HUES48 (cell line): ENCODE measurements at regions not wholly inside any gene's neighbourhood (a gene's known extent, or its start where the extent isn't known, plus 50 kb on each side); places are given as distances from the start of the nearest gene placed in this dataset.

Source experiments
- H3K27ac ChIP-seq: one replicate; pipeline ENCODE4 v1.7.0; 2013; ENCODE audit warnings: low read depth, low read length, inconsistent platforms
- H3K27me3 ChIP-seq: 2 replicates; pipeline ENCODE4 v1.6.1; 2013; ENCODE audit warnings: mild to moderate bottlenecking, low read length; ENCODE audit not compliant: control insufficient read depth, insufficient read depth
- H3K36me3 ChIP-seq: 2 replicates; pipeline ENCODE4 v1.6.1; 2013; ENCODE audit warnings: low read length; ENCODE audit not compliant: control insufficient read depth, insufficient read depth
- H3K4me1 ChIP-seq: 2 replicates; pipeline ENCODE4 v1.6.1; 2013; ENCODE audit warnings: mild to moderate bottlenecking, low read length; ENCODE audit not compliant: control insufficient read depth, insufficient read depth
- H3K4me3 ChIP-seq: 2 replicates; pipeline ENCODE4 v1.5.1; 2013; ENCODE audit warnings: mild to moderate bottlenecking, low read depth, low read length
- H3K9ac ChIP-seq: 2 replicates; pipeline ENCODE4 v1.6.1; 2013; ENCODE audit warnings: mild to moderate bottlenecking, low read depth, low read length, moderate library complexity
- H3K9me3 ChIP-seq: 2 replicates; pipeline ENCODE4 v1.6.1; 2013; ENCODE audit warnings: low read length; ENCODE audit not compliant: control insufficient read depth, insufficient read depth

DNA sequence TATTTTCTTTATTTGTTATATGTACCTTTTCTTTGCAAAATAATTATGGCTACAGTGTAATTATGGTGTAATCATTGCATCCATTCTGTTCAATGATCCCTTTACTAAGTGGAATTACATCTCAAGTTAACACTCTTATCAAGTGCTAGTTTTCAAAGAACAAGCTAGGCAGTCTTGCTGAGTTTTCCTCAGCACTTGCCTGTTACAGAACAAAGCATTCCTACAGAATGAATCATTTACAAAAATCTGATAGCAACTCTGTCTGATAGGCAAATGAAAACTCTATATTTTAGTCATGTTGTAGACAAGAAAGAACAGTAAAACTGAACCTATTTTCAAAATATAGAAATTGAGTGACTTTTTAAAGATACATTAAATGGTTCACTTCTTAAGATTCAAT lies 109.8 kb upstream of the POU3F2 start:
- Histone ChIP-seq H3K27me3 (no peaks in the 10 kb centered on the region), H3K27ac (peak overlapping the region; percentile 31), H3K9ac (no peak overlapping the region), H3K36me3 (no peaks in the 10 kb centered on the region), H3K4me3 (no peak overlapping the region), H3K9me3 (no peaks in the 10 kb centered on the region), H3K4me1 (no peaks in the 10 kb centered on the region; the same call in 1 of the 2 replicates)

DNA sequence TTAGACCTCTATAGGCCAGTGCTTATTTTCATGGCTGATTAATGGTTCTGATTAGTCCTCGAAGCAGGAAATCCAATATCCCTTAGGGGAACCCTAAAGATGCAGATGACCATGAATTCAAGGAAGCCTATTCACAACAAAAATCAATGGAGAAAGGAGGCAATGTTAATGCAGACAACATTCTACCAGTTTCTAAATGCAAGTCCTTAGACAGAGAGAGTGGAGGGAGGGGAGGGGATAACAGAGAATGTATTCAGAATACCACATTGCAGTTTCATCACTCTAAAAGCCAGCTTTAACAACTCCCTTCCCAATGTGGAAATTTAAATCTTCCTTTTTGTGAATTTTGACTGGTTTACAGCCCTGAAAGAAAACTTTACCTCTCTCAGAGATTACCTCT lies 87.1 kb upstream of the POU3F2 start:
- no peaks in the 10 kb centered on the region for H3K9me3 ChIP-seq
- H3K27me3 ChIP-seq = no peaks in the 10 kb centered on the region
- H3K4me1 ChIP-seq = no peaks in the 10 kb centered on the region
- H3K27ac ChIP-seq = no peak overlapping the region
- H3K4me3 ChIP-seq = no peak overlapping the region
- no peaks in the 10 kb centered on the region for H3K36me3 ChIP-seq
- no peak overlapping the region for H3K9ac ChIP-seq

GRCh38 chr6:98747960-98748359 lies 86.4 kb upstream of the POU3F2 start:
- H3K9me3 ChIP-seq = no peaks in the 10 kb centered on the region
- no peaks in the 10 kb centered on the region for H3K27me3 ChIP-seq
- H3K4me1 ChIP-seq = no peaks in the 10 kb centered on the region
- H3K27ac ChIP-seq = no peak overlapping the region
- H3K4me3 ChIP-seq = no peak overlapping the region
- no peak overlapping the region for H3K9ac ChIP-seq
- no peaks in the 10 kb centered on the region for H3K36me3 ChIP-seq

- no peak overlapping the region for H3K4me3 ChIP-seq
- no peaks in the 10 kb centered on the region; the same call in 1 of the 2 replicates for H3K9me3 ChIP-seq
- no peaks in the 10 kb centered on the region for H3K27me3 ChIP-seq
- H3K27ac ChIP-seq = no peak overlapping the region
- no peaks in the 10 kb centered on the region for H3K36me3 ChIP-seq
- peaks cover 3% of the 10 kb centered on the region; the same call in 1 of the 2 replicates for H3K4me1 ChIP-seq
- no peak overlapping the region for H3K9ac ChIP-seq
Observed at GRCh38 chr6:98759459-98759858, 74.9 kb upstream of the POU3F2 start.

DNA sequence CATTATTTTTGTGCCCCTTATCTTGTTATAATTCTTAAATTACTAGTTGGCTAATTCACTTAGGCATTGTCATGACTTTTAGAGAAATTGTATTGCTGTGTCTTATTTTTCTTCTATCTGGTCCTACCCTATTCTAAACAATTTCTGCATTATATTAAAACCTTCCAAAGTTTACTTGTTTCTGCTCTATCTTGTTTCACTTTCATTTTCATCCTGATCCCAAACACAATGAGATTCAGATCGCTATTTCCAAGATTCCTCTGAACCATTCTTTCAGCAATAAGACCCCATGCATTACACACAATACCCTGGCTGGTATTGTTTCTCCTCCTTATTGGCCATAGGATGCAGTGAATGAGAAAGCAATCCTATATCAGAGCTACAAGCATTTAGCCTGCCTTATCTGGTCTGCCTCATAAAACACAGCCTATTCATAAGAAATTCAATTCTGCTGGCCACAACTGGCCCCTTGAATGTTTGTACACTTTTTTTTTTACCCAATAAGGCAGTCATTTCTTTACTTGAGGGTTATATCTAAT lies 69.9 kb upstream of the POU3F2 start:
- no peaks in the 10 kb centered on the region; the same call in 1 of the 2 replicates for H3K9me3 ChIP-seq
- H3K27me3 ChIP-seq = no peaks in the 10 kb centered on the region
- no peaks in the 10 kb centered on the region for H3K4me1 ChIP-seq
- H3K27ac ChIP-seq = no peak overlapping the region
- H3K9ac ChIP-seq = no peak overlapping the region
- H3K4me3 ChIP-seq = no peak overlapping the region
- H3K36me3 ChIP-seq = no peaks in the 10 kb centered on the region

DNA sequence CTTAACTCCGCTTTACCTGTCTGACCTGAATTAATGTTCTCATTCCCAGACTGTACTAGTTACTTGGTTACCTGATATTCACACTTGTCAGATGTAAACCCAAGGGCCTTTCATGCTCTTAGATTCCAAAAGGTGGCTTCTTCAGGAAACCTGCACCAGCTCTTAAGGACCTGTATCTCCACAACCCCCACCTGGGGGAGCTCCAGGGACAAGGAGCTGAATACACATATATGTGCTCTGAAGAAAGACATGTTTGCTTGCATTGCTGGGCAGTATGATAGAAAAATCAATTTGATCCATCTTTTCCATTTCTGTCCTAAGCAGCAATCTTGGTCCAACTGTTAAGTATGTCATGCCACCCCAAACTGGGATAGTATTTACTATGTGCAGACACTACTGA lies 64.8 kb upstream of the POU3F2 start:
- no peak overlapping the region for H3K9ac ChIP-seq
- H3K9me3 ChIP-seq = no peaks in the 10 kb centered on the region
- no peaks in the 10 kb centered on the region for H3K36me3 ChIP-seq
- no peak overlapping the region for H3K27ac ChIP-seq
- no peaks in the 10 kb centered on the region for H3K27me3 ChIP-seq
- no peaks in the 10 kb centered on the region for H3K4me1 ChIP-seq
- H3K4me3 ChIP-seq = no peak overlapping the region

- no peak overlapping the region for H3K27ac ChIP-seq
- H3K27me3 ChIP-seq = no peaks in the 10 kb centered on the region
- no peak overlapping the region for H3K4me3 ChIP-seq
- H3K36me3 ChIP-seq = no peaks in the 10 kb centered on the region
- H3K4me1 ChIP-seq = peaks cover 23% of the 10 kb centered on the region
- H3K9ac ChIP-seq = no peak overlapping the region
- H3K9me3 ChIP-seq = no peaks in the 10 kb centered on the region
Observed at GRCh38 chr6:98775205-98775604, 59.2 kb upstream of the POU3F2 start.

GRCh38 chr6:98777762-98778161 lies 56.6 kb upstream of the POU3F2 start:
- Histone ChIP-seq H3K27ac (no peak overlapping the region), H3K36me3 (no peaks in the 10 kb centered on the region), H3K9ac (no peak overlapping the region), H3K4me3 (no peak overlapping the region), H3K9me3 (no peaks in the 10 kb centered on the region), H3K4me1 (peaks cover 23% of the 10 kb centered on the region), H3K27me3 (no peaks in the 10 kb centered on the region)

- no peak overlapping the region for H3K9ac ChIP-seq
- no peaks in the 10 kb centered on the region for H3K27me3 ChIP-seq
- no peak overlapping the region for H3K27ac ChIP-seq
Observed at GRCh38 chr6:98779618-98780017, 54.8 kb upstream of the POU3F2 start.

DNA sequence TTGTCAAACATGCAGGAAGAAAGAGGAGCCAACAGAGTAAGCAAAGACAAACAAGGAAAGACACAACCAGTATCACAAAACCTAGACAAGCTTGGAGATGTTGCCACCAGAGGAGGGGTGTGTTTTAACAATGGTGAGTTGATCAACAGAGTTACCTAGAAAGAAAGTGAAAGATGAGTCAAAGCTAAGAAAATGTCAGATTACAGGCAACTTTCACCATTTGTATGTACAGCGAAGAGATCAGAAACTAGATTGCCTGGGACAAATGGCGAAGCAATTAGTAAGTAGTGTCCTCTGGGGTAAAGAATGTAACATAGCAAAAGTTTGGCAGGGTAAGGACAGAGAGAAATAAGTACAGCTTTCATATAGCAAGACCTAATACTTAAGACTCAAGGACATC lies 51.6 kb upstream of the POU3F2 start:
- no peak overlapping the region for H3K27ac ChIP-seq
- no peak overlapping the region for H3K4me3 ChIP-seq
- H3K27me3 ChIP-seq = no peaks in the 10 kb centered on the region
- H3K36me3 ChIP-seq = no peaks in the 10 kb centered on the region
- no peaks in the 10 kb centered on the region for H3K9me3 ChIP-seq
- peaks cover 9% of the 10 kb centered on the region for H3K4me1 ChIP-seq
- H3K9ac ChIP-seq = no peak overlapping the region

More at GRCh38 chr6:98779618-98780017, 54.8 kb upstream of the POU3F2 start:
- Histone ChIP-seq H3K4me1 (peaks cover 22% of the 10 kb centered on the region), H3K36me3 (no peaks in the 10 kb centered on the region), H3K4me3 (no peak overlapping the region), H3K9me3 (no peaks in the 10 kb centered on the region)

- H3K9me3 ChIP-seq = no peaks in the 10 kb centered on the region
- H3K27me3 ChIP-seq = no peaks in the 10 kb centered on the region
- H3K9ac ChIP-seq = no peak overlapping the region
- no peak overlapping the region for H3K4me3 ChIP-seq
- H3K36me3 ChIP-seq = no peaks in the 10 kb centered on the region
- no peak overlapping the region for H3K27ac ChIP-seq
- peaks cover 17% of the 10 kb centered on the region for H3K4me1 ChIP-seq
Observed at GRCh38 chr6:98783578-98783977, 50.8 kb upstream of the POU3F2 start.
